ENCODE measurements at regions not wholly inside any gene's neighbourhood (a gene's known extent, or its start where the extent isn't known, plus 50 kb on each side); places are given as distances from the start of the nearest gene placed in this dataset.
A peak's percentile ranks its signal among the peaks of the same experiment; 100 is the strongest.

DNA sequence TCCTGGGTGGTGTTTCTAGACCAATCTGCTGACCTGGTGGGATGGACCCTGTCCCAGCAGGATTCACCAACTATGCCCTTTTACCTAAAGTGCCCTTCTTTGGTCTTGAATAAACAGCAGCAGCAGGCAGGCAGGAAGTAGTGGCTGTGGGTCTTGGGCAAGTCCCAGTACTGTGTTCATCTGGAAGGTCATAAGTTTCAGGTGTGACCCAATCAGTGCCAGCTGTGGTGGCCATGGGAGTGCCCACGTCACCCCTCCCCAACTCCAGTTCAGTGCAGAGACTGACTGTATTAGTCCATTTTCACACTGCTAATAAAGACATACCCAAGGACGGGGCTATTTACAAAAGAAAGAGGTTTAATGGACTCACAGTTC is 148.3 kb upstream of the SRD5A2 start:
- no peak for TF ChIP-seq CBX2 (IDR thresholded peaks at IDR 0.05; ENCODE audit: borderline replicate concordance, low read depth)
- TF ChIP-seq EHMT2 (IDR thresholded peaks at IDR 0.05; ENCODE audit: low read depth): no peak
- no peak for TF ChIP-seq KDM1A (IDR thresholded peaks at IDR 0.05; ENCODE audit: low read depth)
- no peak for TF ChIP-seq FOSL2 (IDR thresholded peaks at IDR 0.05)
- TF ChIP-seq FOSL2 (CRISPR knock-in tag; IDR thresholded peaks at IDR 0.05): no peak
- no peak for TF ChIP-seq RNF2 (IDR thresholded peaks at IDR 0.05; ENCODE audit: borderline replicate concordance, low read depth)
- no peak for TF ChIP-seq RCOR1 (IDR thresholded peaks at IDR 0.05; ENCODE audit: low read depth, low read length)
- TF ChIP-seq, protein P1, sequence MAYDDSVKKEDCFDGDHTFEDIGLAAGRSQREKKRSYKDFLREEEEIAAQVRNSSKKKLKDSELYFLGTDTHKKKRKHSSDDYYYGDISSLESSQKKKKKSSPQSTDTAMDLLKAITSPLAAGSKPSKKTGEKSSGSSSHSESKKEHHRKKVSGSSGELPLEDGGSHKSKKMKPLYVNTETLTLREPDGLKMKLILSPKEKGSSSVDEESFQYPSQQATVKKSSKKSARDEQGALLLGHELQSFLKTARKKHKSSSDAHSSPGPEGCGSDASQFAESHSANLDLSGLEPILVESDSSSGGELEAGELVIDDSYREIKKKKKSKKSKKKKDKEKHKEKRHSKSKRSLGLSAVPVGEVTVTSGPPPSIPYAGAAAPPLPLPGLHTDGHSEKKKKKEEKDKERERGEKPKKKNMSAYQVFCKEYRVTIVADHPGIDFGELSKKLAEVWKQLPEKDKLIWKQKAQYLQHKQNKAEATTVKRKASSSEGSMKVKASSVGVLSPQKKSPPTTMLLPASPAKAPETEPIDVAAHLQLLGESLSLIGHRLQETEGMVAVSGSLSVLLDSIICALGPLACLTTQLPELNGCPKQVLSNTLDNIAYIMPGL (CRISPR knock-in tag; IDR thresholded peaks at IDR 0.05; ENCODE audit: borderline replicate concordance): no peak
- TF ChIP-seq PHF8 (IDR thresholded peaks at IDR 0.05; ENCODE audit: borderline replicate concordance, low read depth): no peak
- TF ChIP-seq, protein P2, sequence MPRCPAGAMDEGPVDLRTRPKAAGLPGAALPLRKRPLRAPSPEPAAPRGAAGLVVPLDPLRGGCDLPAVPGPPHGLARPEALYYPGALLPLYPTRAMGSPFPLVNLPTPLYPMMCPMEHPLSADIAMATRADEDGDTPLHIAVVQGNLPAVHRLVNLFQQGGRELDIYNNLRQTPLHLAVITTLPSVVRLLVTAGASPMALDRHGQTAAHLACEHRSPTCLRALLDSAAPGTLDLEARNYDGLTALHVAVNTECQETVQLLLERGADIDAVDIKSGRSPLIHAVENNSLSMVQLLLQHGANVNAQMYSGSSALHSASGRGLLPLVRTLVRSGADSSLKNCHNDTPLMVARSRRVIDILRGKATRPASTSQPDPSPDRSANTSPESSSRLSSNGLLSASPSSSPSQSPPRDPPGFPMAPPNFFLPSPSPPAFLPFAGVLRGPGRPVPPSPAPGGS (IDR thresholded peaks at IDR 0.05): no peak
- TF ChIP-seq GATA3 (IDR thresholded peaks at IDR 0.05; ENCODE audit: borderline replicate concordance): no peak
- DNase-seq (ENCODE audit: low read depth in 1 of 2, low spot score in 1 of 2): no peak
- WGBS (ENCODE audit: missing lambda C conversion rate): 51% methylated on average over 2 of the region's 2 CpGs
- H3K4me3 ChIP-seq: no peak overlapping the region
- H3K4me1 ChIP-seq: no peaks in the 10 kb centered on the region
- H3K9me3 ChIP-seq: no peaks in the 10 kb centered on the region
- ChIA-PET CTCF (interaction anchor here (1.2 to 1.4 kb wide), 5 partner anchors 9 to 303 kb away, joined by 3 to 5 read pairs (median 4); no protein-coding TSS in a partner anchor), POLR2A (no interaction called here)
- FAIRE-seq: no peak
- H3K4me2 ChIP-seq: no peak overlapping the region
- H3K27ac ChIP-seq: no peak overlapping the region
- peak in 1 of 2 experiments; percentile 20; a peak in 1 of 6 replicates for ATAC-seq

DNA sequence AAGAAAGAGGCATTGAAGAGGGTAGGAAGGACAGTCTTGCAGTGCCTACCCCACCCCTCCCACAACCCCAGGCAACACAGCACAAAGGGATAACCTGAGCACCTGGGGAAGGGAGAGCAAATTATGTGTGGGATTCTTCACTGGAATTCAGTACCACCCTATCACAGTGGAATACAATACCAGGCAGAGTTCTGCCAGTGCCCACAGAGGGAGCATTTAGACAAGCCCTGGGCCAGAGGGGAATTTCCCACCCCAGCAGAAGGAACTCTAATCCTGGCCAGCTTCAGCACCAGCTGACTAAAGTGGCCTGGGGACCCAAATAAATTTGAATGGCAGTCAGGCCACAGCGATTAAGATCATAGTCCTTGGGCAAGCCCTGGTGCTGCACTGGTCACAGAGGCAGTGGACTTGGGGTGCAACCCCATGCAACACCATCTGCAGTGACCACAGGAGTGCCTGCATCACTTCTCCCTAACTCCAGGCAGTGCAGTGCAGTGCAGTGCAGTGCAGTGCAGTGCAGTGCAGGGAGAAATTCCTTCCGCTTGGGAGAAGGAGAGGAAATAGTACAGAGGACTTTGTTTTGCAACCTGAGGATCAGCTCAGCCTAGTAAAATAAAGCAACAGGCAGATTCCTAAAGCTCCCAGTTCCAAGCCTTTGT is 147.8 kb upstream of the SRD5A2 start:
- Histone ChIP-seq H3K4me3 (no peak overlapping the region), H3K9me3 (no peaks in the 10 kb centered on the region), H3K4me1 (no peaks in the 10 kb centered on the region), H3K27ac (no peak overlapping the region), H3K4me2 (no peak overlapping the region)
- FAIRE-seq: no peak
- ChIA-PET CTCF (interaction anchor here (1.4 kb wide), 2 partner anchors 10 to 11 kb away, joined by 3 to 5 read pairs; no protein-coding TSS in a partner anchor), POLR2A (no interaction called here)
- no peak for DNase-seq (ENCODE audit: low read depth in 1 of 2, low spot score in 1 of 2)
- ATAC-seq: peak; percentile 54 to 63; a peak in 5 of 6 replicates
- WGBS (ENCODE audit: missing lambda C conversion rate): 59% methylated on average over 2 of the region's 2 CpGs
- no peak for TF ChIP-seq FOXS1 (CRISPR knock-in tag; IDR thresholded peaks at IDR 0.05)
- TF ChIP-seq EHMT2 (IDR thresholded peaks at IDR 0.05; ENCODE audit: low read depth): no peak
- TF ChIP-seq, protein P3, sequence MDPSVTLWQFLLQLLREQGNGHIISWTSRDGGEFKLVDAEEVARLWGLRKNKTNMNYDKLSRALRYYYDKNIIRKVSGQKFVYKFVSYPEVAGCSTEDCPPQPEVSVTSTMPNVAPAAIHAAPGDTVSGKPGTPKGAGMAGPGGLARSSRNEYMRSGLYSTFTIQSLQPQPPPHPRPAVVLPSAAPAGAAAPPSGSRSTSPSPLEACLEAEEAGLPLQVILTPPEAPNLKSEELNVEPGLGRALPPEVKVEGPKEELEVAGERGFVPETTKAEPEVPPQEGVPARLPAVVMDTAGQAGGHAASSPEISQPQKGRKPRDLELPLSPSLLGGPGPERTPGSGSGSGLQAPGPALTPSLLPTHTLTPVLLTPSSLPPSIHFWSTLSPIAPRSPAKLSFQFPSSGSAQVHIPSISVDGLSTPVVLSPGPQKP (IDR thresholded peaks at IDR 0.05; ENCODE audit: low read depth, low read length): no peak
- TF ChIP-seq BHLHE40 (IDR thresholded peaks at IDR 0.05; ENCODE audit: low read depth, low read length): no peak
- TF ChIP-seq, protein P4, sequence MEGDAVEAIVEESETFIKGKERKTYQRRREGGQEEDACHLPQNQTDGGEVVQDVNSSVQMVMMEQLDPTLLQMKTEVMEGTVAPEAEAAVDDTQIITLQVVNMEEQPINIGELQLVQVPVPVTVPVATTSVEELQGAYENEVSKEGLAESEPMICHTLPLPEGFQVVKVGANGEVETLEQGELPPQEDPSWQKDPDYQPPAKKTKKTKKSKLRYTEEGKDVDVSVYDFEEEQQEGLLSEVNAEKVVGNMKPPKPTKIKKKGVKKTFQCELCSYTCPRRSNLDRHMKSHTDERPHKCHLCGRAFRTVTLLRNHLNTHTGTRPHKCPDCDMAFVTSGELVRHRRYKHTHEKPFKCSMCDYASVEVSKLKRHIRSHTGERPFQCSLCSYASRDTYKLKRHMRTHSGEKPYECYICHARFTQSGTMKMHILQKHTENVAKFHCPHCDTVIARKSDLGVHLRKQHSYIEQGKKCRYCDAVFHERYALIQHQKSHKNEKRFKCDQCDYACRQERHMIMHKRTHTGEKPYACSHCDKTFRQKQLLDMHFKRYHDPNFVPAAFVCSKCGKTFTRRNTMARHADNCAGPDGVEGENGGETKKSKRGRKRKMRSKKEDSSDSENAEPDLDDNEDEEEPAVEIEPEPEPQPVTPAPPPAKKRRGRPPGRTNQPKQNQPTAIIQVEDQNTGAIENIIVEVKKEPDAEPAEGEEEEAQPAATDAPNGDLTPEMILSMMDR (IDR thresholded peaks at IDR 0.05): no peak
- no peak for TF ChIP-seq KDM5A (IDR thresholded peaks at IDR 0.05)
- TF ChIP-seq CBX2 (IDR thresholded peaks at IDR 0.05; ENCODE audit: borderline replicate concordance, low read depth): no peak
- no peak for TF ChIP-seq TP53 (CRISPR knock-in tag; IDR thresholded peaks at IDR 0.05)
- no peak for TF ChIP-seq PHF8 (IDR thresholded peaks at IDR 0.05; ENCODE audit: borderline replicate concordance, low read depth)
- no peak for TF ChIP-seq RNF2 (IDR thresholded peaks at IDR 0.05; ENCODE audit: borderline replicate concordance, low read depth)
- no peak for TF ChIP-seq ESRRA (IDR thresholded peaks at IDR 0.05; ENCODE audit: borderline replicate concordance, low read length)
- TF ChIP-seq, protein P5, sequence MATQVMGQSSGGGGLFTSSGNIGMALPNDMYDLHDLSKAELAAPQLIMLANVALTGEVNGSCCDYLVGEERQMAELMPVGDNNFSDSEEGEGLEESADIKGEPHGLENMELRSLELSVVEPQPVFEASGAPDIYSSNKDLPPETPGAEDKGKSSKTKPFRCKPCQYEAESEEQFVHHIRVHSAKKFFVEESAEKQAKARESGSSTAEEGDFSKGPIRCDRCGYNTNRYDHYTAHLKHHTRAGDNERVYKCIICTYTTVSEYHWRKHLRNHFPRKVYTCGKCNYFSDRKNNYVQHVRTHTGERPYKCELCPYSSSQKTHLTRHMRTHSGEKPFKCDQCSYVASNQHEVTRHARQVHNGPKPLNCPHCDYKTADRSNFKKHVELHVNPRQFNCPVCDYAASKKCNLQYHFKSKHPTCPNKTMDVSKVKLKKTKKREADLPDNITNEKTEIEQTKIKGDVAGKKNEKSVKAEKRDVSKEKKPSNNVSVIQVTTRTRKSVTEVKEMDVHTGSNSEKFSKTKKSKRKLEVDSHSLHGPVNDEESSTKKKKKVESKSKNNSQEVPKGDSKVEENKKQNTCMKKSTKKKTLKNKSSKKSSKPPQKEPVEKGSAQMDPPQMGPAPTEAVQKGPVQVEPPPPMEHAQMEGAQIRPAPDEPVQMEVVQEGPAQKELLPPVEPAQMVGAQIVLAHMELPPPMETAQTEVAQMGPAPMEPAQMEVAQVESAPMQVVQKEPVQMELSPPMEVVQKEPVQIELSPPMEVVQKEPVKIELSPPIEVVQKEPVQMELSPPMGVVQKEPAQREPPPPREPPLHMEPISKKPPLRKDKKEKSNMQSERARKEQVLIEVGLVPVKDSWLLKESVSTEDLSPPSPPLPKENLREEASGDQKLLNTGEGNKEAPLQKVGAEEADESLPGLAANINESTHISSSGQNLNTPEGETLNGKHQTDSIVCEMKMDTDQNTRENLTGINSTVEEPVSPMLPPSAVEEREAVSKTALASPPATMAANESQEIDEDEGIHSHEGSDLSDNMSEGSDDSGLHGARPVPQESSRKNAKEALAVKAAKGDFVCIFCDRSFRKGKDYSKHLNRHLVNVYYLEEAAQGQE (IDR thresholded peaks at IDR 0.05): no peak
- no peak for TF ChIP-seq HOXB5 (CRISPR knock-in tag; IDR thresholded peaks at IDR 0.05)

Data from A549 (cell line).